SU-DHL-6 (cell line): ENCODE measurements at regions not wholly inside any gene's neighbourhood (a gene's known extent, or its start where the extent isn't known, plus 50 kb on each side); places are given as distances from the start of the nearest gene placed in this dataset.

Source experiments
- H2AFZ ChIP-seq: fragments of 200-600 bp; sonication (generic); 2 replicates; pipeline ENCODE4 v1.6.1; 2014; ENCODE audit warnings: low read depth, mild to moderate bottlenecking, moderate library complexity, mixed read lengths, antibody characterized with exemption, low read length; ENCODE audit not compliant: severe bottlenecking
- H3F3A ChIP-seq: fragments of 200-600 bp; shearing (Covaris generic); 2 replicates; pipeline ENCODE4 v1.6.0; 2016; ENCODE audit warnings: antibody characterized with exemption, mild to moderate bottlenecking; ENCODE audit not compliant: insufficient read depth
- H3K27ac ChIP-seq: fragments of 200-600 bp; sonication (generic); 2 replicates; pipeline ENCODE4 v1.5.1; 2016; ENCODE audit warnings: low read depth, mild to moderate bottlenecking, low read length, moderate library complexity, mixed read lengths
- H3K27me3 ChIP-seq: fragments of 200-600 bp; sonication (generic), shearing (Covaris generic); 2 replicates; pipeline ENCODE4 v1.6.0; 2014; ENCODE audit warnings: mild to moderate bottlenecking, low read length
- H3K36me3 ChIP-seq: fragments of 200-600 bp; sonication (generic); 2 replicates; pipeline ENCODE4 v1.6.1; 2014; ENCODE audit warnings: mild to moderate bottlenecking, low read length, mixed read lengths
- H3K4me2 ChIP-seq: fragments of 300-600, 200-600 bp; shearing (Covaris generic), sonication (generic); 2 replicates; pipeline ENCODE4 v1.6.0; 2014; ENCODE audit warnings: low read length, low read depth, mild to moderate bottlenecking; ENCODE audit not compliant: poor library complexity, severe bottlenecking
- H3K4me3 ChIP-seq: fragments of 200-600 bp; sonication (generic); 2 replicates; pipeline ENCODE4 v1.5.1; 2014; ENCODE audit warnings: antibody characterized with exemption, low read length, mild to moderate bottlenecking, mixed read lengths; ENCODE audit not compliant: insufficient read depth, poor library complexity, severe bottlenecking
- H3K79me2 ChIP-seq: fragments of 200-600 bp; sonication (generic); 2 replicates; pipeline ENCODE4 v1.6.1; 2014; ENCODE audit warnings: mild to moderate bottlenecking, low read length, moderate library complexity; ENCODE audit not compliant: insufficient read depth
- H3K9ac ChIP-seq: fragments of 200-600 bp; sonication (generic); 2 replicates; pipeline ENCODE4 v1.7.0; 2014; ENCODE audit warnings: mild to moderate bottlenecking, low read length
- H3K9me2 ChIP-seq: fragments of 200-600 bp; sonication (generic); replicated peaks from 2 replicates; pipeline ENCODE4 v1.6.1; 2014; ENCODE audit warnings: low read length; ENCODE audit not compliant: insufficient read depth
- H3K9me3 ChIP-seq: fragments of 200-600 bp; sonication (generic); 2 replicates; pipeline ENCODE4 v1.6.1; 2014; ENCODE audit warnings: low read length, mixed read lengths; ENCODE audit not compliant: insufficient read depth
- H4K20me1 ChIP-seq: fragments of 200-600 bp; sonication (generic); 2 replicates; pipeline ENCODE4 v1.6.1; 2014; ENCODE audit warnings: low read depth, mild to moderate bottlenecking, antibody characterized with exemption, low read length, moderate library complexity, mixed read lengths
- EZH2phosphoT487 ChIP-seq: fragments of 200-600 bp; sonication (generic), shearing (Covaris generic); conservative IDR thresholded peaks from 2 replicates; pipeline ENCODE4 v1.6.1; 2018; ENCODE audit warnings: mild to moderate bottlenecking, antibody characterized with exemption, low read length, moderate library complexity, mixed read lengths
- TF ChIP-seq, protein P1 (sequence below): fragments of 200-600 bp; sonication (generic); IDR thresholded peaks from one replicate; pipeline ENCODE4 v1.5.1; 2017; ENCODE audit warnings: antibody characterized with exemption, mild to moderate bottlenecking, low read length, moderate library complexity; ENCODE audit not compliant: insufficient read depth, poor library complexity, severe bottlenecking

DNA sequence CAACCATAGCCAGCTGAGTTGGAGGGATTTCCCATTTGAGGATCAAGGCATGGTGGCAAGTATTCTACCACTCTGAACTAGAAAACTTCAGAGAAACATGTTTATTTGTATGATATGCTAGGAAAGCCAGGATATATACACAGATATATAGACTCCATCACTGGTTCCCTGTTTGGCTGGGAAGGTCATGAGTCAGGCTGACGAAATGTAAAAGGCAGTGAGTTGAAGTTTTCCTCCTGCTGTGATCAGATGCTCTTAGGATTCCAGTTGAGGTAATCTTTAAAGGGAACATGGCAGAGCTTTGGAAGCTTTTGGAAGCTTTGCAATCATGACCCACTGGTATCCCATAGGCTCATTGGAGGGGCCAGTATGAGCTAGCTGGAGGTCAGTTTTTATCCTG is 1369.1 kb downstream of the EPHA7 start:
- Histone ChIP-seq H3K9me2 (no peaks in the 10 kb centered on the region), H3K9ac (no peak overlapping the region), H3K27me3 (no peaks in the 10 kb centered on the region), H2AFZ (no peak overlapping the region), H3K79me2 (no peaks in the 10 kb centered on the region), H3K4me3 (no peak overlapping the region), H4K20me1 (no peaks in the 10 kb centered on the region), H3K36me3 (no peaks in the 10 kb centered on the region), H3F3A (no peaks in the 10 kb centered on the region), H3K27ac (no peak overlapping the region), H3K9me3 (no peaks in the 10 kb centered on the region), H3K4me2 (no peak overlapping the region)
- TF ChIP-seq, protein P1, sequence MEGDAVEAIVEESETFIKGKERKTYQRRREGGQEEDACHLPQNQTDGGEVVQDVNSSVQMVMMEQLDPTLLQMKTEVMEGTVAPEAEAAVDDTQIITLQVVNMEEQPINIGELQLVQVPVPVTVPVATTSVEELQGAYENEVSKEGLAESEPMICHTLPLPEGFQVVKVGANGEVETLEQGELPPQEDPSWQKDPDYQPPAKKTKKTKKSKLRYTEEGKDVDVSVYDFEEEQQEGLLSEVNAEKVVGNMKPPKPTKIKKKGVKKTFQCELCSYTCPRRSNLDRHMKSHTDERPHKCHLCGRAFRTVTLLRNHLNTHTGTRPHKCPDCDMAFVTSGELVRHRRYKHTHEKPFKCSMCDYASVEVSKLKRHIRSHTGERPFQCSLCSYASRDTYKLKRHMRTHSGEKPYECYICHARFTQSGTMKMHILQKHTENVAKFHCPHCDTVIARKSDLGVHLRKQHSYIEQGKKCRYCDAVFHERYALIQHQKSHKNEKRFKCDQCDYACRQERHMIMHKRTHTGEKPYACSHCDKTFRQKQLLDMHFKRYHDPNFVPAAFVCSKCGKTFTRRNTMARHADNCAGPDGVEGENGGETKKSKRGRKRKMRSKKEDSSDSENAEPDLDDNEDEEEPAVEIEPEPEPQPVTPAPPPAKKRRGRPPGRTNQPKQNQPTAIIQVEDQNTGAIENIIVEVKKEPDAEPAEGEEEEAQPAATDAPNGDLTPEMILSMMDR = no peak
- TF ChIP-seq EZH2phosphoT487 = no peak

DNA sequence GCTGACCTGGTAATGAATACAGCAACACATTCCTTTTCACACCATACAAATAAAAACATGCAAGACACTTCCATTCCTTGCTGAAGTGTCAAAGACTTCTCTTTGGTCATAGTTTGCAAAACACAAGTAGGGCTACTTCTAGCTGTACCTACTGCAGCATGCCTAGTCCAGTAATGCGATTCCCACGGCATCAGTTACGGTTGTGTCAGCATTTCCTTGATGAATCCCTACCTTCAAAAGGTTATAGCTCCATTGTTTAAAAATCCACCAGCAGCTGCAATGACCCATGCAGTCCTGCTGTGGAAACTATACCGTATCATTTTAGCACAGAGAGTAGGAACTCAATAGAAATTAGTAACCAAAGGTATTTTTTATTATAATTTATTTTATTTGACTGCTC is 1371.5 kb downstream of the EPHA7 start:
- no peaks in the 10 kb centered on the region for H3F3A ChIP-seq
- no peak overlapping the region for H3K4me3 ChIP-seq
- no peaks in the 10 kb centered on the region for H3K9me3 ChIP-seq
- H3K4me2 ChIP-seq = no peak overlapping the region
- H3K36me3 ChIP-seq = no peaks in the 10 kb centered on the region
- no peak overlapping the region for H3K27ac ChIP-seq
- no peaks in the 10 kb centered on the region for H4K20me1 ChIP-seq
- TF ChIP-seq, protein P1 = no peak
- no peak for TF ChIP-seq EZH2phosphoT487
- no peak overlapping the region for H2AFZ ChIP-seq
- H3K27me3 ChIP-seq = no peaks in the 10 kb centered on the region
- H3K9ac ChIP-seq = no peak overlapping the region
- H3K9me2 ChIP-seq = no peaks in the 10 kb centered on the region
- H3K79me2 ChIP-seq = no peaks in the 10 kb centered on the region

DNA sequence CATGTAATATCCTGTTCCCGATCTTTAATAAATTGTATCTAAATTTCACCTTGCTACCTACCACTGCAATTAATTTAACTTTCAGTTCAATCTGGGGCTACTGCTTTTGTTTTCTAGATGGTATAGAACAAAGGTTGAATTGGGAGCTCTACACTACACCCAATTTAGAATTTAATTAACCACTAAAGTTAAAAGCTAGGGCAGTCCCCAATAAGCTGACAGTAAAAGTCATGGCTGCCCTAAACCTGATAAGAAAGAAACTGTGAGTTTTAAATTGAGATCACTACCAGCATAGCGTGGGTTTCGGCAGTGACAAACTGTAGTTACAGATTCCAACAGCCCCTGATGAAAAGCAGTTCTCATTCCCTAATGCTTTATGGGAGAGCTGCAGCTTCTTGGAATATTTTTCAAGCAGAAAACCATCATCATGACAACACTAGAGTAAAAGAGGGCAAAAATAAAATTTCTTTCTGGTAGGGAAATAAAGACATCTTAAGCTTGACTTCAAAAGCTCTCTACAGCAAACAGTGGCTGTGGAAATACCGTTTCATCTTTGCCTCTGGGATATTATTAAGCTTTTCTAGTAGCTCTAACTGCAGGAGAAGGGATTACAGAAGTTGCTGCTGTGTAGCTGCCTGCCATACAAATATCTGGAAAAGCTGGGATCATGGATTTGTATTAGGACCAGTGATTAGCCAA is 1372.1 kb downstream of the EPHA7 start:
- H3K27me3 ChIP-seq = no peaks in the 10 kb centered on the region
- no peak overlapping the region for H3K4me3 ChIP-seq
- no peak overlapping the region for H3K27ac ChIP-seq
- H2AFZ ChIP-seq = no peak overlapping the region
- H3F3A ChIP-seq = no peaks in the 10 kb centered on the region
- H3K9me3 ChIP-seq = no peaks in the 10 kb centered on the region
- no peak overlapping the region for H3K4me2 ChIP-seq
- no peak for TF ChIP-seq EZH2phosphoT487
- TF ChIP-seq, protein P1 = no peak
- H3K79me2 ChIP-seq = no peaks in the 10 kb centered on the region
- no peak overlapping the region for H3K9ac ChIP-seq
- H3K36me3 ChIP-seq = no peaks in the 10 kb centered on the region
- H3K9me2 ChIP-seq = no peaks in the 10 kb centered on the region
- no peaks in the 10 kb centered on the region for H4K20me1 ChIP-seq
